COLO668 (cell line): ENCODE measurements at regions not wholly inside any gene's neighbourhood (a gene's known extent, or its start where the extent isn't known, plus 50 kb on each side); places are given as distances from the start of the nearest gene placed in this dataset.

Source experiments
- DNase-seq: peaks from one replicate; lab custom pipeline; 2025; ENCODE audit not compliant: unreplicated experiment; lab: John Stamatoyannopoulos, UW

DNA sequence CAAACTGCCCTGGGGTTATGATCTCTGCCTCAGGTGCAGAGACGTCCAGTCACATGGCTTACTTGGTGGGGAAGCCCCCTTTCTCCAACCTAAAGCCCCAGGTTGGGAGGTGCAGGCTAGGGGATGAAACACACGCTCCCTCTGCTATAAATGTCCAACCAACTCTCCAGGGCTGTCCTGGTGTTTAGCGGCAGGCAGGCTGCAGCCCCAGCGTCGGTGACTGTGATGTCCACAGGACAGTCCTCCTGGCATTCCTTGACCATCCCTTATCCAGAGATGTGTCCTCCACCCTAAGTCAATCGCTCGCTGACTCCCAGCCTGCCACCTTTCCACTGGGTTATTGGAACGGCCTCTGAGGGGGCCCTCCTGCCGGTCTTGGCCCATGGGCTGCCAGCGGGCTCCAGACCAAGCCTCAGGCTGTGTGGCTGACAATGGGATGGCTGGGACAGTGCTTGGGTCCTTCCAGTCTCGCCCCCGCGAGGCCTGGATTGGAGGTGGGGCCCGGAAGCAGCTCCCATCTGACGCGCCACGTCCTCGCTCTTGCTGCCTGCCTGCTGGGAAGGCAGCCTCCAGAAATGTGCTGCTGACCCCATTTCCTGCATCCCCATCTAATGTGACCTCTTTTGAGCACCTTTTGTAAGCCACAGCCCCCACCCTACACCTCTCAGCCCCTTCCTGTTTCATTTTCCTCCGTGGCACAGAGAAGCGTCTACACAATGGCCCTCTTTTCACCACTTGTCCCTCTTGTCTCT, 60.8 kb upstream of the ADRA2C start:
- DNase-seq, result no peak

GRCh38 chr4:3704669-3705068, 61.5 kb upstream of the ADRA2C start:
- DNase-seq, result no peak

DNA sequence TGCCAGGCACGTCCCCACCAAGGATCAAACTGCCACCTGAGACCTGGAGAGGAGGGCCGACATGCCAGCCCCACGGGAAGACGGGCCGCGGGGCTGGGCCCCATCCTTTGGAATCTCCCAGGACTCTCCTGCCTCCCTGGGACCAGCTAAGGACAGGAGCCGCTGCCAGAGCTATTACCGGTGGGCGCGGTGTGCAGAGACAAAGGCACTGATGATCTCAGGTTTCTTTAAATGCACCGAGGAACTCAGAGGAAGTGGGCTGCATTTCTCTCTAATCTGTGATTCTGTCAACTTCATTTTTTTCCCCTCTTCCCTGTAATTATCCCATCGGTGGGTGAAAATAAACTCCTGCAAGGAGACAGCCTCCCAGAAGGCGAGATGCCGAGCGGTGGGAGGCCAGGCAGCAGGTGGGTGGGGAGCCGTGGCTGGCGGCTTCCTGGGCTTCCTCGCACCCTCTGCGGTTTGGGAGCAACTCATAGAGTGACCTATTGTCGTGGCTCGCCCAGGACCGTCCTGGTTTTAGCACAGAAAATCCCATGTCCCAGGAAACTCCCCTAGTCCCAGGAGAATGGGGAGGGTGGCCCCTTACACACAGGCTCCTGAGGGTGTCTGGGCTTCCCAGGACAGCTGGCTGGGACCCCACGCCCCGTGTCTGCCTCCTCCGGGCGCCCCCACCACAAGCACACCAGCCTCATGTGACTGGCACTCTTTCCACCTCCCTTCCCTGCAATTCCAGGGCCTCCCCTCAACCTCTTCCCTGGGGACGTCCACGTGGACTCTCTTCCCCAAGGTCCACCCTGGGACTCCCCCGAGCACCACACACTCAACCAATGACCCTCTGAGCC, 62.3 kb upstream of the ADRA2C start:
- DNase-seq, result no peak

DNA sequence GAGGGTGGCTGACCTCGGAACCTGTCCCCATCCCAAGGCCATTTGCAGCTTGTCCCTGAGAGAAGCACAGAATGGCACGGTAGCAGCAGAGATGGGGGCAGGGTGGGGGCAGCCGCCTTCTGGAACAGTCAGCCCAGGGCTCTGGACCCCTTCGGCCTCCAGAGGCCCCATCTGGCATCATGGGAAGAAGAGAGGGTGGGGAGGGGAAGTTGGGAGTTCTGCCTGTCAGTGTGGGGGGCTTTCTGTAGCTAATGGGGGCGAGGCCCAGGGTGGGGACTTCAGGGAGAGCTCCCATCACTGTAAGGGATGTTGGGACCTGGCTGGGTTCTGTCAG, 62.9 kb upstream of the ADRA2C start:
- no peak for DNase-seq

DNA sequence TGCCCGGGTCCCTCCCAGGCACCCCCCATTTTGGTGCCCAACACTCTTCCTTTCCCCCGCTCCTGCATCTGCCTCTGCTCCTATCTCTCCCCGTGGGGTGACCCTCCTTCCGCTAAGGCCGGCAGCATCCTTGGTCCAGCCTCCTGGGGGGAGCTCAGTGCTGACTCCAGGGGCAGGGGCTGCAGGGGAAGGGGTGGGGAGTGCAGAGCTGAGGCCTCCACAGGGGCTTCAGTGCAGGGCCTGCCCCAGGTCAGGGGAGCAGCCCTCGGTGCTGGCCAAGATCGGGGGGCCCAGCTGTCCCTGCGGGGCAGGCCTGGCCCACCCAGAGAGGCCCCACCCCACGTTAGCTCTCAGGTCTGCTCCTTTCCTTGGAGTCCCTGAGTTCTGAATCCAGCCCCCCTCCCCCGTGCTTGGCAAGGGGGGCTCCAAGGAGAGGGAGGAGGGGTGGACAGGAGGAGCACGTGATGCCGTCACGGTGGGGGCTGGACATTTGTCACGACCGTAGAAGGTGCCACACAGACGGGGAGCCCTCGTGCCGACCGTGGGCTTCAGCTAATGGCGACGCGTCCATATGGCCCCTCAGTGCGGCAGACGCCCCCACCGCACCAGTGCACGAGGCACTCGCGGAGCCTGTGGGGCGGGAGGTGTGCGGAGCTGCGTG, 63.5 kb upstream of the ADRA2C start:
- no peak for DNase-seq

DNA sequence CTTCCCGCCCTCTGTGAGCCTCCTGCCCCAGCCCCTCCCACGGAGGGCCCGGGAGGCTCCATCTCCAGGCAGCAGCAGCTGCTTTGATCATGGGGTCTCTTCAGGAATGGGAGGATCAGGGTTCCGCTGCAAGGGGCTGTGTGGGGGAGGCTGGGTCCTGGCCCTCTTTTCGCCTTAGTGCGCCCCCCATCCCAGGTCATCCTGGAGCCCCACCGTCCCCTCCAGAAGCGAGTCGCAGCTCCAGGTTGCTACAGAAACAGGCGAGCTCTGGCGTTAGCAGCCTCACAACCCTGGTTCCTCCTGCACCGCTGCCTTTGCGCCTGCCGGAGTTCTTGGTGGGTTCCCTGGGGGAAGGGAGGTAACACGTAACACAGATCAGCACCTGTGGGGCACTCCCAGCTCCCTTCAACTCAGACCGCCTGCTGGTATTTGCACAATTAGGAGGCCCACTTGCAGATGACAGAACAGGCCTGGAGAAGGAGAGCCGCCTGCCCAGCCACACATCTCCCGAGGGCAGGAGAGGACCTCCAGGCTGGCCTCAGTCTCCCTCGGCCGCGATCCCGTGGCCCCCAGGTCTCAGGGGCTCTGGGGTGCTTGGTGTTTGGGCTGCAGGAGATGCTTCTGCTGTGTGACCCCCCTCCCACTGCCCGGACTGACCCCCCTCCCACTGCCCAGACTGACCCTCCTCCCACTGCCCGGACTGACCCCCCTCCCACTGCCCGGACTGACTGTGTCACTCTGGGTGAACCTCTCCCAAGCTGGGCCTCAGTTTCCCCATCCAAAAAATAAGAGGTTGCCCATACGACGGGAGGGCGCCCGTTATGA, 64.2 kb upstream of the ADRA2C start:
- peak; percentile 26 for DNase-seq

GRCh38 chr4:3701271-3701734, 64.9 kb upstream of the ADRA2C start:
- DNase-seq, result no peak

DNA sequence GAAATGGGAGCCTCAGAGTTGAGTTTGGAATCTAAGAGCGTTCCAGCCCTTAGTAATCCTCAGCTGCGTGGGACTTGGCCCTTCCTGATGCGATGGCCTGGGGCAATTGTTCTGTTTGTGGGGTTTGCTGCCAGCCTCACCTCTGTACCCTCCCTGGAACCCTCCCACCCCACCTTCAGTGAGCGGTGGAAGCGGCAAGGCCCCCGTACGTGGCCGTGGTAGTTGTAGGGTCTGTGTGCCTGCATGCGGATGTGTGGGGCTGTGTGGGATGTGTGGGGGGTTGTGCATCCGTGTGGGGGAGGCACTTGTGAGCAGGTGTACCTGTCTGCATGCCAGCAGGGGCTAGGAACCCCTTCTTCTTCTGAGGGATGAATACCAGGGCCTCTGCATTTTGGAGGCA, 65.4 kb upstream of the ADRA2C start:
- DNase-seq, result no peak

GRCh38 chr4:3700223-3700622, 66.0 kb upstream of the ADRA2C start:
- no peak for DNase-seq

GRCh38 chr4:3699678-3700077, 66.5 kb upstream of the ADRA2C start:
- DNase-seq, result no peak

- no peak for DNase-seq
These were observed 66.9 kb upstream of the ADRA2C start for GRCh38 chr4:3699261-3699660.

- no peak for DNase-seq
These were observed 69.2 kb upstream of the ADRA2C start for GRCh38 chr4:3697033-3697432.

DNA sequence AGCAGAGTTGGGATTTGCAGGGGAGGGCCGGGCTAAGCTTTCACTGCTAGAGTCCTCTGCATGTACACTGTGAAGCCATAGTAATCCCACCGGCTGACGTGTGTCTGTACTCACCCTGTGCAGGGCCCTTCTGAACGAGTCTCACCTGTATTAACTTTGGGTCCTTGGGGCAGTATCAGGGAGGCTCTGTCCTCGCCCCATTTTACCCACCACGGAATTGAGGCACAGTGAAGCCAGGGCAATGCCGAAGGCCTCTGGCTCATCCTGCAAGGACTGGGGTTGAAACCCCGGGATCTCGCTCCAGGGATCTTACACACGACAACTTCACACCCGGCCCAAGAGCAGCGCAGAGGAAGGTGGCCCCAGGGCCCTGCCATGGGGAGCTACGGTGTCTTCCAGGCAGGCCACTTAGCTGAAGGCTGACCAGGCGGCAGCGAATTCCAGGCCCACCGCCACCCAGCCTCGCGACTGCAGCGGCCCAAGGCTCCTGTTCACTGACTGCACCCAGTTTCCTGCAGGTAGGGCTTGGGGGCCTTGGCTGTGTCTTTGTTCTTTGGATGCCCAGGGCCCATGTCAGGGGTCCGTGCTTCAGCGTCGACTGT, 75.5 kb upstream of the ADRA2C start:
- no peak for DNase-seq

- no peak for DNase-seq
These were observed 76.3 kb upstream of the ADRA2C start for GRCh38 chr4:3689576-3690550.

DNA sequence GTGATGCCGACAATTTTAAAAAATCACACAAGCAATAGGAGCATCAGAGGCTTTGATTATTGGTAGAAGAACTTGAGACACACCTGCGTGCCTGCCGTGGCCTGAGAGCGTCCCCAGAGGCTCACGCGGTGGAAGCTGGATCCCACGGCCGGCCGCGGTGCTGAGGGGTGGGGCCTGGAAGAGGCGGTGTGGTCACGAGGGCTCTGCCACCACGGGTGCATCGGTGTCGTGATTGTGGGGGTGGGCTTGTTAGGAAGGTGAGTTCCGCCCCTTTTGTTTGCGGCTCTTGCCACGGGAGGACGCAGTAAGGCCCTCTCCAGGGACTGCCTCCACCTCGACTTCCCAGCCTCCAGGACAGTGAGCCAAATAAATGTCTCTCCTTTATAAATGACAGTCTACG, 77.2 kb upstream of the ADRA2C start:
- DNase-seq, result no peak

DNA sequence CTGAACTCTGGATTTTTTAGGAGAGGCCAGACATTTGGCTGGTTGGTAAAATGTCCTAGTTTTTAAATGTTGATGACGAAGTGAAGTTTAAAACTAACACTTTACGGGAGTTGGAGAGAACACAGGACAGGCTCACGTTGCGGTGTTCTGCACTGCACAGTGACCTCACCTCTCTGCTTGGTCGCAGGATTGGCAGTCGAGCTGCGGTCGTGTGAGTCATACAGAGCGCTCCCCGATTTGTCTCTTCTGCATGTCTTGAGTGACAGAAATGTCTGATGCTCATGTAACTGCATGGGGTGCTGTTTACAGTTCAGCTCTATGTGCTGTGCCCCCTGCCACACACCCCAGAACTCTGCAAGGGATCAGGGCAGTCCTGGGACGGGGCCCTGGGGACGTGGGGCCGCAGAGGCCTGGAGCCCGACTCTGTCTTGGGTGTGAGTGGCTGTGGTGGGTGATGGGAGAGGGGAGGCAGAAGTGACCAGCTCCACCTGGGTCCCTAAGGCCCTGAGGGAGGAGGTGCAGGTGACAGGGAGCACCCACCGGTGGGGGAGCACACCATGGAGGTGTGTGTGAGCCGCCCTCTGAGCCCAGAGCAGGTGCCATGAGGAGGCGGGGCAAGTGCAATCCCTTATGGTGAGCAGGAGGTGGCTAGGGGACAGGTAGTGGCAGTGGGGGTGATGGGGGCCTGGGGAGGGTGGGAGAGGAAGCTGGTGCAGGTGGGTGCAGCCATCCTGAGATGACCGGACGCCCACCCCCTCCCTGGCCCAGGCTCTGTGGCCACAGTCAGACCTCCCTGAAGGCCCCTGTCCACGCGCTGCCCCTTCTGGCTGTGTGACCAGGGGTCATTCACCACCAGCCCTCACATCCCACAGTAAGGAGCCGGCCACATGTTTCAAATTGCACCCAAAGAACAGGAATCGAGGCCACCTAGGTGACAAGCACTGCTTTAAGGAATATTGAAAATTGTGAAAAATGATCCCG, 77.9 kb upstream of the ADRA2C start:
- DNase-seq, result no peak

- DNase-seq, result no peak
These were observed 78.6 kb upstream of the ADRA2C start for GRCh38 chr4:3687538-3687937.

DNA sequence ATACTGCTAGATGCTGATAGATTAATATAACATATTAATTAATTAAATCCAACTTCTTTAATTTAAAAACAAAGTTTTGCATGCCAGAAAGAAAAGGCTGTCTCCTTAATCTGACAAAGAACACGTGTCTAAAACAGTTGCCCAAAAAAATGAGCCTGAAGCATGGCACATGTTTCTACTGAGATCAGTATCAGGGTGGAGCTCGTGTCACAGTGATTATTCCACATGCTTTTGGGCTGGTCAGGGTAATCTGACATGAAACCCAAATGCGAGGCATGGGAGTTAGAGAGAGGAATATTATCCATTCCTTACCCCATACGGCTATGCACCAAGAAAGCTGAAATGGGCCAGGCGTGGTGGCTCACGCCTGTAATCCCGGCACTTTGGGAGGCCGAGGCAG, 79.4 kb upstream of the ADRA2C start:
- DNase-seq, result no peak
